Neural progenitor cell (in vitro differentiated cells): ENCODE measurements at regions not wholly inside any gene's neighbourhood (a gene's known extent, or its start where the extent isn't known, plus 50 kb on each side); places are given as distances from the start of the nearest gene placed in this dataset.

Experiments
- DNase-seq: peaks from one replicate; pipeline ENCODE4 v3.0.0-alpha.2; 2016; ENCODE audit warnings: low spot score
- H2AFZ ChIP-seq: fragments of 200-600 bp; sonication (generic); replicated peaks from 2 replicates; pipeline ENCODE4 v1.6.1; 2016; ENCODE audit warnings: antibody characterized with exemption
- H3F3A ChIP-seq: fragments of 200-600 bp; sonication (generic); 2 replicates; pipeline ENCODE4 v1.6.1; 2016; ENCODE audit warnings: antibody characterized with exemption, low read depth
- H3K27ac ChIP-seq: fragments of 200-600 bp; sonication (generic); 2 replicates; pipeline ENCODE4 v1.5.1; 2016; ENCODE audit warnings: mild to moderate bottlenecking
- H3K27me3 ChIP-seq: fragments of 200-600 bp; sonication (generic); 2 replicates; pipeline ENCODE4 v1.6.1; 2016; ENCODE audit warnings: mild to moderate bottlenecking, moderate library complexity
- H3K36me3 ChIP-seq: fragments of 200-600 bp; sonication (generic); 2 replicates; pipeline ENCODE4 v1.5.1; 2016
- H3K4me1 ChIP-seq: fragments of 200-600 bp; sonication (generic); 2 replicates; pipeline ENCODE4 v1.6.1; 2016; ENCODE audit warnings: mixed run types
- H3K4me2 ChIP-seq: fragments of 200-600 bp; sonication (generic); 2 replicates; pipeline ENCODE4 v1.6.1; 2016
- H3K4me3 ChIP-seq: fragments of 200-600 bp; sonication (generic); 2 replicates; pipeline ENCODE4 v1.5.1; 2016
- H3K79me2 ChIP-seq: fragments of 200-600 bp; sonication (generic); 2 replicates; pipeline ENCODE4 v1.6.1; 2016; ENCODE audit warnings: low read depth
- H3K9ac ChIP-seq: fragments of 200-600 bp; sonication (generic); 2 replicates; pipeline ENCODE4 v1.6.1; 2016
- H3K9me3 ChIP-seq: fragments of 200-600 bp; sonication (generic); 2 replicates; pipeline ENCODE4 v1.5.1; 2016; ENCODE audit warnings: low read depth
- H4K20me1 ChIP-seq: fragments of 200-600 bp; sonication (generic); 2 replicates; pipeline ENCODE4 v1.6.1; 2016; ENCODE audit warnings: low read depth
- H3K27ac Mint-ChIP-seq: 3 replicates; pipeline ENCODE4 v1.8.0; 2021; ENCODE audit warnings: mixed read lengths
- H3K27me3 Mint-ChIP-seq: 2 replicates; pipeline ENCODE4 v1.8.0; 2022; ENCODE audit warnings: low read depth, mild to moderate bottlenecking, inconsistent platforms, moderate library complexity, mixed read lengths; ENCODE audit not compliant: insufficient read depth
- H3K36me3 Mint-ChIP-seq: 3 replicates; pipeline ENCODE4 v1.8.0; 2021; ENCODE audit warnings: mixed read lengths
- H3K4me1 Mint-ChIP-seq: 3 replicates; pipeline ENCODE4 v1.8.0; 2021; ENCODE audit warnings: mixed read lengths
- H3K4me3 Mint-ChIP-seq: 3 replicates; pipeline ENCODE4 v1.8.0; 2021; ENCODE audit warnings: mild to moderate bottlenecking, moderate library complexity, mixed read lengths
- H3K9me3 Mint-ChIP-seq: 3 replicates; pipeline ENCODE4 v1.8.0; 2020; ENCODE audit warnings: mixed read lengths
- EZH2 ChIP-seq: fragments of 200-600 bp; sonication (generic); IDR thresholded peaks from 2 replicates; pipeline ENCODE4 v1.6.1; 2017; ENCODE audit warnings: antibody characterized with exemption, mild to moderate bottlenecking, moderate library complexity
- EZH2phosphoT487 ChIP-seq: fragments of 200-600 bp; sonication (generic); IDR thresholded peaks from 2 replicates; pipeline ENCODE4 v1.6.1; 2017; ENCODE audit warnings: antibody characterized with exemption
- TF ChIP-seq, protein P1 (sequence below): fragments of 200-600 bp; sonication (generic); IDR thresholded peaks from 2 replicates; pipeline ENCODE4 v1.5.1; 2017; ENCODE audit warnings: antibody characterized with exemption, mild to moderate bottlenecking

DNA sequence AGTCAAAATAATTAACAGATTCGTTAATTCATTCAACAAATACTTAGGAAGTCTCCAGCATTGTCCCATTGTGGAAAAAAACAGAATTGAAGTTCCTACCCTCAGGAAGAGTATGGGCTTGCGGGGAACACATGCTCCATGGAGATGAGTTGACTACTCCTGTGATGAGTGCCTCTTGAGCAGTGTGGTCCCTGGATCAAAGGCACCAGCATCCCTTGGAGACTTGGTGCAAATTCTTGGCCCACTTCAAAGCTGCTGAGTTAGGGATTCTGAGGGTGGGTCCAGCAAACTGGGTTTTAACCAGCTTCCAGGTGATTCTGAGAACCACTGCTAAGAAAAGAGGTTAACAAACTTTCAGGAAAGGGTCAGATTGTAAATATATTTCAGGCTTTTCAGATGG lies 361.6 kb downstream of the MYCN start:
- TF ChIP-seq, protein P1, sequence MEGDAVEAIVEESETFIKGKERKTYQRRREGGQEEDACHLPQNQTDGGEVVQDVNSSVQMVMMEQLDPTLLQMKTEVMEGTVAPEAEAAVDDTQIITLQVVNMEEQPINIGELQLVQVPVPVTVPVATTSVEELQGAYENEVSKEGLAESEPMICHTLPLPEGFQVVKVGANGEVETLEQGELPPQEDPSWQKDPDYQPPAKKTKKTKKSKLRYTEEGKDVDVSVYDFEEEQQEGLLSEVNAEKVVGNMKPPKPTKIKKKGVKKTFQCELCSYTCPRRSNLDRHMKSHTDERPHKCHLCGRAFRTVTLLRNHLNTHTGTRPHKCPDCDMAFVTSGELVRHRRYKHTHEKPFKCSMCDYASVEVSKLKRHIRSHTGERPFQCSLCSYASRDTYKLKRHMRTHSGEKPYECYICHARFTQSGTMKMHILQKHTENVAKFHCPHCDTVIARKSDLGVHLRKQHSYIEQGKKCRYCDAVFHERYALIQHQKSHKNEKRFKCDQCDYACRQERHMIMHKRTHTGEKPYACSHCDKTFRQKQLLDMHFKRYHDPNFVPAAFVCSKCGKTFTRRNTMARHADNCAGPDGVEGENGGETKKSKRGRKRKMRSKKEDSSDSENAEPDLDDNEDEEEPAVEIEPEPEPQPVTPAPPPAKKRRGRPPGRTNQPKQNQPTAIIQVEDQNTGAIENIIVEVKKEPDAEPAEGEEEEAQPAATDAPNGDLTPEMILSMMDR: no peak
- TF ChIP-seq EZH2phosphoT487 (no peak), EZH2 (no peak)
- Mint-ChIP-seq H3K4me1 (peaks cover 19% of the 10 kb centered on the region), H3K27me3 (peaks cover 5% of the 10 kb centered on the region), H3K27ac (no peak overlapping the region), H3K36me3 (no peaks in the 10 kb centered on the region), H3K4me3 (no peak overlapping the region), H3K9me3 (peaks cover 19% of the 10 kb centered on the region)
- Histone ChIP-seq H3K79me2 (no peaks in the 10 kb centered on the region), H3K4me2 (peak overlapping the region; percentile 61), H3F3A (peaks cover 24% of the 10 kb centered on the region), H4K20me1 (no peaks in the 10 kb centered on the region), H3K36me3 (no peaks in the 10 kb centered on the region), H3K27ac (peak overlapping the region; percentile 56), H2AFZ (no peak overlapping the region), H3K4me1 (peaks cover 35% of the 10 kb centered on the region), H3K4me3 (no peak overlapping the region), H3K27me3 (no peaks in the 10 kb centered on the region), H3K9me3 (peaks cover 4% of the 10 kb centered on the region), H3K9ac (no peak overlapping the region)
- DNase-seq: no peak

DNA sequence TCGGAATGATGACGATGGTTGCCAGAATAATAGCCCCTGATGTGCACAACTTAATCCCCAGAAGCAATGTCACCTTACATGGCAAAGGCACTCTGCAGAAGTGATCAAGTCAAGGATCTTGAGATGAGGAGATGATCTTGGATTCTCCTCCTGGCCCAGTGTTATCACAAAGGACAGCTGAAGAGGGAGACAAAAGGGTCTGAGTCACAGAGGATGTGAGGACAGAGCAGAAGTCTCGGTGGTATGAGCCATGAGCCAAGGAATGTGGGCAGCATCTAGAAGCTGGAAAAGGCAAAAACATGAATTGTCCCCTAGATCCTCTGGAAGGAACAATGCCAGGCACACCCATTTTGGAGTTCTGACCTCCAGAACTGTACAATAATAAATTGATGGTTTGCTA lies 358.5 kb downstream of the MYCN start:
- H3K4me3 ChIP-seq: no peak overlapping the region
- H3K27me3 ChIP-seq: no peaks in the 10 kb centered on the region
- H3K4me1 ChIP-seq: peaks cover 21% of the 10 kb centered on the region
- no peaks in the 10 kb centered on the region for H3K79me2 ChIP-seq
- Mint-ChIP-seq H3K4me3 (no peak overlapping the region), H3K27me3 (peaks cover 2% of the 10 kb centered on the region), H3K4me1 (peaks cover 21% of the 10 kb centered on the region), H3K9me3 (peaks cover 23% of the 10 kb centered on the region), H3K27ac (no peak overlapping the region), H3K36me3 (no peaks in the 10 kb centered on the region)
- no peak overlapping the region for H2AFZ ChIP-seq
- no peaks in the 10 kb centered on the region for H3K36me3 ChIP-seq
- no peaks in the 10 kb centered on the region for H4K20me1 ChIP-seq
- peaks cover 24% of the 10 kb centered on the region for H3F3A ChIP-seq
- no peak overlapping the region for H3K27ac ChIP-seq
- H3K4me2 ChIP-seq: no peak overlapping the region
- H3K9ac ChIP-seq: no peak overlapping the region
- TF ChIP-seq, protein P1: no peak
- TF ChIP-seq EZH2phosphoT487 (no peak), EZH2 (no peak)
- DNase-seq: no peak
- peaks cover 4% of the 10 kb centered on the region for H3K9me3 ChIP-seq

DNA sequence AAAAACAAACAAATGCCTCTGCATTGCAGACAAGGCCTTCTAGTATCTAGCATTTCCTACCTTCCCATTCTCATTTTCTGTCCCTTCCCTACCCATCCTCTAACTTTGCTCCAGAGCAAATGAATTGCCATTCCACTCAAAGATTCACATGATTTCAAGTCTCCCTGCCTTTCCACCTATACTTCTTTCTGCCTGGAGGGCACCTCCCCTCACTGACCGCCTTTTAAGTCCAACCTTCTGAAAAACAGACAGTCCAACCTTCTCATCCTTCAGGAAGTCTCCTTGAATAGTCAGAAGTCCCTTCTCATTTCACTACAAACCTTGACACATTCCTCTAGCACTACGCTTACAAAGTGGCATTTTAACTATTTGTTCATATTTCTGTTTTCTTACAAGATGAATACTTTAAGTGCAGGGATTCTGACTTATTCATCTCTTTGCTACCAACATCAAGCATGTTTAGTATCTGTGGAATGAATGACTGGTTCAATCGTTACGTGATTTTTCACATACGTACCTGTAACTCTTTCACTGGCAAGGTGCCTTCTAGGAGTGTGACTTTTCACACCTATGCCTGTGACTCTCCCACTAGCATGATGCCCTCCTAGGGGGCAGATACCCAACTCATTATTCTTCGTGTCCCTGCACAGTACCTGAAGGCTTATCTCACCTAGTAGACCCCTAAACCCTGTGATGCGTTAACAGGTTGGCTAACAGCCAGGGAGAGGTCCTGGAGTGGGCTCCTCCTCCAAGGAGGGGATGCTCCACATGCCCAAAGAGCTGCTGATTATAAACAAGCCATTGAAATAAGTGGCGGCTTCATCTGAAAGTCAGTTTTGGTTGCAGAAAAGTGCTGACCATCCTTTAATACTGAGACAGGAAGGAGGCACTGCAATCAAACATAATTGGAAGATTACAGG lies 356.2 kb downstream of the MYCN start:
- peaks cover 3% of the 10 kb centered on the region for H3F3A ChIP-seq
- peaks cover 7% of the 10 kb centered on the region for H3K27me3 Mint-ChIP-seq

More for the DNA sequence above, 356.2 kb downstream of the MYCN start:
- Histone ChIP-seq H3K4me2 (no peak overlapping the region), H3K27ac (no peak overlapping the region), H2AFZ (no peak overlapping the region), H3K27me3 (no peaks in the 10 kb centered on the region), H3K79me2 (no peaks in the 10 kb centered on the region), H3K9me3 (peaks cover 4% of the 10 kb centered on the region), H3K4me1 (peaks cover 7% of the 10 kb centered on the region), H4K20me1 (no peaks in the 10 kb centered on the region), H3K36me3 (no peaks in the 10 kb centered on the region), H3K9ac (no peak overlapping the region), H3K4me3 (no peak overlapping the region)
- Mint-ChIP-seq H3K9me3 (peaks cover 15% of the 10 kb centered on the region), H3K4me1 (peaks cover 13% of the 10 kb centered on the region), H3K27ac (peak overlapping the region; percentile 19), H3K4me3 (no peak overlapping the region), H3K36me3 (no peaks in the 10 kb centered on the region)
- TF ChIP-seq EZH2 (no peak), EZH2phosphoT487 (no peak)
- TF ChIP-seq, protein P1: no peak
- DNase-seq: no peak
